ENCODE measurements at regions not wholly inside any gene's neighbourhood (a gene's known extent, or its start where the extent isn't known, plus 50 kb on each side); places are given as distances from the start of the nearest gene placed in this dataset.

GRCh38 chr4:8709050-8709728, 116.6 kb downstream of the CPZ start:
- TF ChIP-seq CTCF (IDR thresholded peaks at IDR 0.05; ENCODE audit: poor library complexity) (no peak), EZH2 (IDR thresholded peaks at IDR 0.05; ENCODE audit: borderline replicate concordance) (no peak), EZH2phosphoT487 (IDR thresholded peaks at IDR 0.05; ENCODE audit: low read depth, severe bottlenecking, unreplicated experiment) (no peak)
